ENCODE measurements at regions not wholly inside any gene's neighbourhood (a gene's known extent, or its start where the extent isn't known, plus 50 kb on each side); places are given as distances from the start of the nearest gene placed in this dataset.
A peak's percentile ranks its signal among the peaks of the same experiment; 100 is the strongest.

- no peak for DNase-seq
These were observed 77.0 kb upstream of the SPATA12 start for GRCh38 chr3:56983427-56983826.

GRCh38 chr3:56981445-56982230, 78.8 kb upstream of the SPATA12 start:
- no peak for DNase-seq

GRCh38 chr3:56980798-56981390, 79.6 kb upstream of the SPATA12 start:
- DNase-seq, result peak in 1 of 2 experiments; percentile 51

- no peak for DNase-seq
These were observed 80.2 kb upstream of the SPATA12 start for GRCh38 chr3:56980243-56980642.

GRCh38 chr3:56979791-56980190, 80.7 kb upstream of the SPATA12 start:
- DNase-seq, result no peak

GRCh38 chr3:56977561-56977889, 82.9 kb upstream of the SPATA12 start:
- no peak for DNase-seq

- peak; percentile 86 to 92 for DNase-seq
These were observed 83.6 kb upstream of the SPATA12 start for GRCh38 chr3:56976651-56977560.

GRCh38 chr3:56975567-56975966, 84.9 kb upstream of the SPATA12 start:
- peak; percentile 27 to 53 for DNase-seq

GRCh38 chr3:56974247-56974930, 86.1 kb upstream of the SPATA12 start:
- no peak for DNase-seq

- DNase-seq, result no peak
These were observed 88.6 kb upstream of the SPATA12 start for GRCh38 chr3:56971816-56972215.

- DNase-seq, result no peak
These were observed 89.2 kb upstream of the SPATA12 start for GRCh38 chr3:56971261-56971660.

- DNase-seq, result no peak
These were observed 90.0 kb upstream of the SPATA12 start for GRCh38 chr3:56970461-56970879.

- no peak for DNase-seq
These were observed 90.6 kb upstream of the SPATA12 start for GRCh38 chr3:56969851-56970250.

GRCh38 chr3:56966509-56966908, 94.0 kb upstream of the SPATA12 start:
- DNase-seq, result no peak

GRCh38 chr3:56966104-56966503, 94.4 kb upstream of the SPATA12 start:
- no peak for DNase-seq

GRCh38 chr3:56962922-56963321, 97.5 kb upstream of the SPATA12 start:
- DNase-seq, result no peak

GRCh38 chr3:56962206-56962605, 98.3 kb upstream of the SPATA12 start:
- DNase-seq, result no peak

GRCh38 chr3:56960234-56960917, 100.1 kb upstream of the SPATA12 start:
- DNase-seq, result no peak

GRCh38 chr3:56958879-56959278, 101.6 kb upstream of the SPATA12 start:
- no peak for DNase-seq

GRCh38 chr3:56957522-56957921, 102.9 kb upstream of the SPATA12 start:
- DNase-seq, result no peak

- no peak for DNase-seq
These were observed 103.6 kb upstream of the SPATA12 start for GRCh38 chr3:56956906-56957305.

- DNase-seq, result peak in 1 of 2 experiments; percentile 31
These were observed 104.9 kb upstream of the SPATA12 start for GRCh38 chr3:56955492-56956111.

All from NCI-H446 (cell line).